HG03196 (cell line): ENCODE measurements at regions not wholly inside any gene's neighbourhood (a gene's known extent, or its start where the extent isn't known, plus 50 kb on each side); places are given as distances from the start of the nearest gene placed in this dataset.
"Not testable (repeated sequence)": the region's sequence is repeated elsewhere in the genome, so short reads cannot be mapped to it uniquely, and the experiment has no call there.

Source experiments
- ATAC-seq: cut with Tn5 transposase; IDR thresholded peaks from one replicate; pipeline ENCODE4 v1.9.1; 2021; ENCODE audit not compliant: unreplicated experiment

GRCh38 chr10:125407557-125407956 is 247.2 kb upstream of the CTBP2 start:
- no peak for ATAC-seq

GRCh38 chr10:125407000-125407502 is 246.7 kb upstream of the CTBP2 start:
- no peak for ATAC-seq

- not testable (repeated sequence) for ATAC-seq
Measured at GRCh38 chr10:125404902-125405301, 244.5 kb upstream of the CTBP2 start.

- ATAC-seq = no peak
Measured at GRCh38 chr10:125401462-125401861, 241.1 kb upstream of the CTBP2 start.

GRCh38 chr10:125399289-125399688 is 238.9 kb upstream of the CTBP2 start:
- ATAC-seq = no peak

- ATAC-seq = no peak
Measured at GRCh38 chr10:125398270-125398669, 237.9 kb upstream of the CTBP2 start.

- ATAC-seq = no peak
Measured at GRCh38 chr10:125397608-125398007, 237.2 kb upstream of the CTBP2 start.

GRCh38 chr10:125396676-125397075 is 236.3 kb upstream of the CTBP2 start:
- no peak for ATAC-seq

GRCh38 chr10:125392609-125393008 is 232.2 kb upstream of the CTBP2 start:
- no peak for ATAC-seq

GRCh38 chr10:125392154-125392553 is 231.8 kb upstream of the CTBP2 start:
- ATAC-seq = no peak

GRCh38 chr10:125389648-125390047 is 229.3 kb upstream of the CTBP2 start:
- ATAC-seq = no peak

GRCh38 chr10:125379592-125379991 is 219.2 kb upstream of the CTBP2 start:
- no peak for ATAC-seq

GRCh38 chr10:125377368-125377767 is 217.0 kb upstream of the CTBP2 start:
- no peak for ATAC-seq

- ATAC-seq = no peak
Measured at GRCh38 chr10:125375210-125375609, 214.8 kb upstream of the CTBP2 start.

- ATAC-seq = no peak
Measured at GRCh38 chr10:125373546-125373945, 213.2 kb upstream of the CTBP2 start.

- no peak for ATAC-seq
Measured at GRCh38 chr10:125370578-125370977, 210.2 kb upstream of the CTBP2 start.

GRCh38 chr10:125369382-125370326 is 209.3 kb upstream of the CTBP2 start:
- no peak for ATAC-seq

GRCh38 chr10:125368146-125368545 is 207.8 kb upstream of the CTBP2 start:
- no peak for ATAC-seq

GRCh38 chr10:125363791-125364190 is 203.4 kb upstream of the CTBP2 start:
- no peak for ATAC-seq

- no peak for ATAC-seq
Measured at GRCh38 chr10:125362950-125363349, 202.6 kb upstream of the CTBP2 start.

GRCh38 chr10:125359401-125359800 is 199.0 kb upstream of the CTBP2 start:
- ATAC-seq = no peak

- ATAC-seq = no peak
Measured at GRCh38 chr10:125355657-125356056, 195.3 kb upstream of the CTBP2 start.

- ATAC-seq = no peak
Measured at GRCh38 chr10:125350519-125350918, 190.2 kb upstream of the CTBP2 start.
